A549 (cell line): ENCODE measurements at regions not wholly inside any gene's neighbourhood (a gene's known extent, or its start where the extent isn't known, plus 50 kb on each side); places are given as distances from the start of the nearest gene placed in this dataset.

Experiments
- ATAC-seq, 2 experiments: fragments of 200-7000 bp in 1 of 2; fragments of >200 bp in 1 of 2; cut with Nextera tagmentation in 1 of 2; cut with Tn5 transposase in 1 of 2; 3 replicates each; pipeline versions ENCODE4 v1.8.0 to v1.9.1; 2018 to 2020; ENCODE audit warnings: mild to moderate bottlenecking in 1 of 2, moderate library complexity in 1 of 2
- CTCF ChIA-PET: fragments of 300-600 bp; sonication (Branson Sonifier 250); formaldehyde crosslinking; extraction: SDS; loops from one replicate; lab custom pipeline; 2021; ENCODE audit warnings: antibody characterized with exemption, inconsistent platforms; lab: Yijun Ruan, JAX
- POLR2A ChIA-PET: fragments of 350-600 bp; formaldehyde crosslinking; extraction: SDS; loops from one replicate; lab custom pipeline; 2021; ENCODE audit warnings: antibody characterized with exemption, inconsistent platforms; lab: Yijun Ruan, JAX
- DNase-seq, 2 experiments: peaks; one replicate each; pipeline versions ENCODE4 v3.0.0 to v3.0.0-alpha.2; 2011 to 2016; ENCODE audit warnings: low read depth in 1 of 2, low spot score in 1 of 2
- FAIRE-seq: peaks from 2 replicates; lab custom pipeline; 2011; peaks lifted over from hg19 to GRCh38; lab: Jason Lieb, UNC
- H3K27ac ChIP-seq, 2 experiments: fragments of >200 bp; sonication (Bioruptor Twin); formaldehyde crosslinking; 3 replicates each; pipeline ENCODE4 v1.5.1; 2016 to 2017
- H3K4me1 ChIP-seq: fragments of >200 bp; sonication (Bioruptor Twin); formaldehyde crosslinking; 3 replicates; pipeline ENCODE4 v1.6.1; 2016
- H3K4me2 ChIP-seq: fragments of >200 bp; sonication (Bioruptor Twin); formaldehyde crosslinking; 3 replicates; pipeline ENCODE4 v1.6.1; 2016
- H3K4me3 ChIP-seq: fragments of >200 bp; sonication (Bioruptor Twin); formaldehyde crosslinking; 3 replicates; pipeline ENCODE4 v1.5.1; 2016
- H3K9me3 ChIP-seq: fragments of >200 bp; sonication (Bioruptor Twin); formaldehyde crosslinking; 3 replicates; pipeline ENCODE4 v1.6.1; 2016
- CBX8 ChIP-seq: fragments of 200-600 bp; sonication (generic); IDR thresholded peaks from 2 replicates; pipeline ENCODE4 v1.6.1; 2016
- CEBPB ChIP-seq, 2 experiments: fragments of >200 bp in 1 of 2; sonication (Bioruptor Twin) in 1 of 2; formaldehyde crosslinking in 1 of 2; IDR thresholded peaks; 2 replicates each; pipeline ENCODE4 v1.6.1; 2012 to 2016
- ESRRA ChIP-seq: fragments of 150-350 bp; IDR thresholded peaks from 2 replicates; pipeline ENCODE4 v1.6.1; 2014; ENCODE audit warnings: mild to moderate bottlenecking, low read length, borderline replicate concordance
- FOSB ChIP-seq: fragments of 250-450 bp; sonication (Bioruptor Pico); IDR thresholded peaks from 2 replicates; pipeline ENCODE4 v1.5.0; 2020; ENCODE audit warnings: mild to moderate bottlenecking, moderate library complexity
- FOXS1 ChIP-seq: fragments of 250-450 bp; sonication (Bioruptor Pico); IDR thresholded peaks from 2 replicates; pipeline ENCODE4 v1.5.0; 2020; ENCODE audit warnings: mild to moderate bottlenecking, moderate library complexity
- HEYL ChIP-seq: fragments of 250-450 bp; sonication (Bioruptor Pico); IDR thresholded peaks from 2 replicates; pipeline ENCODE4 v1.8.0; 2021; ENCODE audit warnings: mild to moderate bottlenecking, moderate library complexity
- HOXB5 ChIP-seq: fragments of 250-450 bp; sonication (Bioruptor Pico); IDR thresholded peaks from 2 replicates; pipeline ENCODE4 v1.5.0; 2020; ENCODE audit warnings: mild to moderate bottlenecking, moderate library complexity
- MAFK ChIP-seq: fragments of 450-650 bp; IDR thresholded peaks from 2 replicates; pipeline ENCODE4 v1.6.1; 2014; ENCODE audit not compliant: partially characterized antibody
- MAZ ChIP-seq: fragments of 150-350 bp; IDR thresholded peaks from 2 replicates; pipeline ENCODE4 v1.6.1; 2014; ENCODE audit warnings: antibody characterized with exemption, low read depth, low read length, borderline replicate concordance
- MYC ChIP-seq: IDR thresholded peaks from 2 replicates; pipeline ENCODE4 v1.6.1; 2012; ENCODE audit warnings: mild to moderate bottlenecking, inconsistent platforms, low read length, improper control_type of control experiment, borderline replicate concordance
- PHF8 ChIP-seq: fragments of 200-600 bp; sonication (generic); IDR thresholded peaks from 2 replicates; pipeline ENCODE4 v1.6.1; 2016; ENCODE audit warnings: low read depth, mild to moderate bottlenecking, antibody characterized with exemption, moderate library complexity, borderline replicate concordance
- RAD21 ChIP-seq, 2 experiments: fragments of >200 bp in 1 of 2; sonication (Bioruptor Twin) in 1 of 2; formaldehyde crosslinking in 1 of 2; IDR thresholded peaks in 1 of 2; conservative IDR thresholded peaks in 1 of 2; 2 replicates in 1 of 2; 3 replicates in 1 of 2; pipeline ENCODE4 v1.6.1; 2012 to 2018; ENCODE audit warnings: inconsistent platforms in 1 of 2
- REST ChIP-seq: fragments of 200-600 bp; sonication (generic); IDR thresholded peaks from 2 replicates; pipeline ENCODE4 v1.6.1; 2016; ENCODE audit warnings: antibody characterized with exemption, mild to moderate bottlenecking, moderate library complexity
- ZNF302 ChIP-seq: fragments of 250-450 bp; sonication (Bioruptor Pico); IDR thresholded peaks from 2 replicates; pipeline ENCODE4 v1.9.0; 2021; ENCODE audit warnings: inconsistent platforms, mild to moderate bottlenecking, moderate library complexity
- WGBS: methylation state at CpG from one replicate; pipeline ENCODE4 v1.1.6; 2017; ENCODE audit errors: missing lambda C conversion rate; 5-methylcytosine and 5-hydroxymethylcytosine counted together
- TF ChIP-seq, protein P1 (sequence below): fragments of >200 bp; sonication (Bioruptor Twin); formaldehyde crosslinking; IDR thresholded peaks from 3 replicates; pipeline ENCODE4 v1.6.1; 2016

DNA sequence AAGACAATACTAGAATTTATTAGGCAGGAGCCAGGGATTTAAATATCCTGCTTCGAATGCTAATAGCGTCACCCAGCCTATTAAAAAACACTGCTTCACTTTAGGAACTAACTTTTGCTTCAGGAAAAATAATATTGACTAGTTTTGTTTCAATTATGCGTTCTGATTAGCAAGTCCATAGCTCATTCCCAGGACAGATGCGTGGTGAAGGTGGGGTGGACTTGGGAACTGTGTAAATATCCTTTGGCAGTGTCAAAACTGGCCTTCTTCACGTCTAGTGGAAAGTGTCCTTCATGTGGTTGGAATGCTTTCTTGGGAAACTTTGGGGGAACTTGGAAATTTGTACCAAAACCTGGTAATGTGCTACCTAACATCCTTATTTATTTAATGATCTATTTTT lies 474.8 kb upstream of the NOVA1 start:
- CTCF ChIA-PET: no interaction called here
- FAIRE-seq (no peak), ATAC-seq (no peak), DNase-seq (no peak)
- H3K4me2 ChIP-seq: no peak overlapping the region
- POLR2A ChIA-PET: no interaction called here
- TF ChIP-seq RAD21 (conservative IDR thresholded peaks at IDR 0.05 in 1 of 2, IDR thresholded peaks at IDR 0.05 in 1 of 2) (no peak), FOXS1 (no peak), MAZ (no peak), ESRRA (no peak)
- H3K27ac ChIP-seq: no peak overlapping the region
- no peaks in the 10 kb centered on the region for H3K4me1 ChIP-seq
- H3K9me3 ChIP-seq: no peaks in the 10 kb centered on the region
- 11% methylated on average over 5 of the region's 5 CpGs for WGBS
- H3K4me3 ChIP-seq: no peak overlapping the region

DNA sequence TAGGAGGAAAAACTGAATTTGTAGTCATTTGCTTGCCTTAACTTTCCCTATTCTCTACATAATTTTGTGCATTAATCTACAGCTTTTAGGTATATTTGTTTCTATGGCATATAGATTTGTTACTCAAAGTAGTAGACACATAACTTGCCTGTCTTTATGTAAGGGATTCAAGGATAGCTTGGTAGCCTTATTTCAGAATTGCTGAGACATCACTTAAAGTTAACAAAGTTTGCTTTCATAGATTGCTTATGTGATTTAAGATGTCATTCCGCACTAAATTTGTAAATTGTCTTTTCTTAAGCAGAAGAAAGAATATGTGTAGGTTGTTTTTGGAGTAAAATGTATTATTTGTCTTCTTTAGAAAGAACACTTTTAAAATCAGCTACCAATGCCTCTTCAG lies 477.7 kb upstream of the NOVA1 start:
- CTCF ChIA-PET: no interaction called here
- ATAC-seq (no peak), FAIRE-seq (no peak), DNase-seq (no peak)
- 40% methylated on average over 1 of the region's 1 CpG for WGBS
- no peak overlapping the region for H3K4me2 ChIP-seq
- no peak overlapping the region for H3K4me3 ChIP-seq
- TF ChIP-seq MAFK (peak; percentile 56), HOXB5 (CRISPR knock-in tag) (no peak)
- no peaks in the 10 kb centered on the region for H3K9me3 ChIP-seq
- POLR2A ChIA-PET: no interaction called here
- no peak overlapping the region for H3K27ac ChIP-seq
- no peaks in the 10 kb centered on the region for H3K4me1 ChIP-seq

- CTCF ChIA-PET: no interaction called here
- DNase-seq: no peak
These were observed 479.4 kb upstream of the NOVA1 start for GRCh38 chr14:27077214-27077613.

GRCh38 chr14:27077710-27078109 lies 479.9 kb upstream of the NOVA1 start:
- ChIA-PET POLR2A (no interaction called here), CTCF (no interaction called here)
- no peaks in the 10 kb centered on the region for H3K9me3 ChIP-seq
- FAIRE-seq (no peak), DNase-seq (no peak), ATAC-seq (no peak)
- WGBS: 8% methylated on average over 2 of the region's 2 CpGs
- no peaks in the 10 kb centered on the region for H3K4me1 ChIP-seq
- no peak overlapping the region for H3K27ac ChIP-seq
- no peak overlapping the region for H3K4me3 ChIP-seq
- no peak overlapping the region for H3K4me2 ChIP-seq
- TF ChIP-seq MAZ (no peak), HEYL (no peak), CBX8 (no peak), MYC (no peak)

More at GRCh38 chr14:27077214-27077613, 479.4 kb upstream of the NOVA1 start:
- POLR2A ChIA-PET: no interaction called here
- Histone ChIP-seq H3K27ac (no peak overlapping the region), H3K9me3 (no peaks in the 10 kb centered on the region), H3K4me2 (no peak overlapping the region)
- WGBS: 2% methylated on average over 1 of the region's 1 CpG
- no peak for ATAC-seq
- TF ChIP-seq PHF8: no peak
- no peak for TF ChIP-seq REST
- TF ChIP-seq, protein P1, sequence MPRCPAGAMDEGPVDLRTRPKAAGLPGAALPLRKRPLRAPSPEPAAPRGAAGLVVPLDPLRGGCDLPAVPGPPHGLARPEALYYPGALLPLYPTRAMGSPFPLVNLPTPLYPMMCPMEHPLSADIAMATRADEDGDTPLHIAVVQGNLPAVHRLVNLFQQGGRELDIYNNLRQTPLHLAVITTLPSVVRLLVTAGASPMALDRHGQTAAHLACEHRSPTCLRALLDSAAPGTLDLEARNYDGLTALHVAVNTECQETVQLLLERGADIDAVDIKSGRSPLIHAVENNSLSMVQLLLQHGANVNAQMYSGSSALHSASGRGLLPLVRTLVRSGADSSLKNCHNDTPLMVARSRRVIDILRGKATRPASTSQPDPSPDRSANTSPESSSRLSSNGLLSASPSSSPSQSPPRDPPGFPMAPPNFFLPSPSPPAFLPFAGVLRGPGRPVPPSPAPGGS: no peak
- TF ChIP-seq FOSB (CRISPR knock-in tag): no peak
- no peak for TF ChIP-seq CEBPB (IDR thresholded peaks at IDR 0.05)
- TF ChIP-seq ZNF302: no peak
- TF ChIP-seq, all 56 proteins: peak for 0
- H3K4me1 ChIP-seq: no peaks in the 10 kb centered on the region
- no peak overlapping the region for H3K4me3 ChIP-seq
- FAIRE-seq: no peak
